Stimulated activated naive CD8-positive, alpha-beta T cell treated with anti-CD3 and anti-CD28 coated beads, Interleukin-15, Interleukin-2, amounts not matched to agents 100 U/mL and 50 U/mL, for 24 hours (primary cell): ENCODE measurements at regions not wholly inside any gene's neighbourhood (a gene's known extent, or its start where the extent isn't known, plus 50 kb on each side); places are given as distances from the start of the nearest gene placed in this dataset.
"Not testable (repeated sequence)": the region's sequence is repeated elsewhere in the genome, so short reads cannot be mapped to it uniquely, and the experiment has no call there.

Experiments used
- ATAC-seq: fragments of 150-1000 bp; cut with Tn5 transposase; one replicate; pipeline ENCODE4 v1.10.0; 2021
- DNase-seq: peaks from one replicate; pipeline ENCODE4 v3.0.0; 2021

DNA sequence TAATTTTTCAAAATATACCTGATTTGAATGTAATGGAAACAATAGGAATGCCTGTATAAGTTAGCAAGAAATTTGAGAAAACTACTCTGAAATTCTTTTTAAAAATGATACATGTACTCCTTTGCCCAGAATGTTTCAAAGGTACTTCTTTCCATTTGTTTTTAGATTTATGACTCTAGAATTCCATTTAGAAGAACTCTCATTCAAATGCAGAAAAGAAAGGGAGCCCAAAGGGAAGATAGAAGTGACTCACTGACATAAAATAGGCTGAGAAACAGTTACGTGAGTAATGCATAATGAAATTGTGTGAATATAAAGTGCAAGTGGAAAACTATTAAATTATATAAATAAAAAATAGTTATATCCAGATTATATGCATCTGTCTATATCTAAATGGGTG, 926.3 kb downstream of the TAF11L14 start:
- no peak for ATAC-seq

DNA sequence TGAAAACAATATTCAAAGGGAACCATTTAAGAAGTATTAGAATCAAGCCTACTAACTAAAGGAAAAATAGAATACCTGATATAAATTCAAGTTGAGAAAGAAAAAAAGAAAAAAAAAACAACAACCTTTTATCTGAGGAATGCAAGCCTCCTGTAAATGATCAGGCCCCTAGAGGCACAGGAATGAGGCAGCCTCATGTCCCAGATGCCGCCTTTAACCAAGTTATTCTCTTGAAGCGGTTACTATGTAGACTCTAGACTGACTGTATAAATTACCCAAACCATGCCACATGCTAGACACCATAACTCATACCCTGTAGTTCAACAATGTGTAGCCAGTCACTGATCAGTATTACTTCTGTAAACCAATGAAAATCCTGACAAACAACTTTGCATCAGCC, 929.6 kb downstream of the TAF11L14 start:
- DNase-seq (no peak), ATAC-seq (no peak)

More for the DNA sequence above, 926.3 kb downstream of the TAF11L14 start:
- DNase-seq: no peak

- ATAC-seq: no peak
These were observed 932.4 kb downstream of the TAF11L14 start for GRCh38 chr5:18566671-18567070.

DNA sequence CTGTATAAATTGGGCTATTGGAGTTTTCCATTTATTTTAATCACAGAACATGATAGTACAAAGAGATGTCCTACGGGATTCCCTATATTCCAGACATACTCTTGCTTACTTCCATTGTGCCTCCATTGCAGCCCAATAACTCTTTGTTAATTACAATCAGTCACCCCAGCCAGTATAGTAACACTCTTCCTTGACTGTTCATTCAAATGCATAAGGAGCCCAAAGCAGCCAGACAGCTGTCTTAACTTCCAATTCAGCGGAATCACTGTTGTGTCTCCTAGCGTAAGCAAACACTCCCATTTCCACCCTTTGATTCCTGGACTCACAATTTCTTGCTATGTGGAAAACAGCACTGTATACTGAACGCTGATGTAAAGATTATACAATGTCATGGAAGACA, 942.3 kb downstream of the TAF11L14 start:
- DNase-seq: no peak

More at GRCh38 chr5:18566671-18567070, 932.4 kb downstream of the TAF11L14 start:
- DNase-seq: no peak

GRCh38 chr5:18601185-18601584, 966.9 kb downstream of the TAF11L14 start:
- no peak for DNase-seq
- no peak for ATAC-seq

More for the DNA sequence above, 942.3 kb downstream of the TAF11L14 start:
- ATAC-seq: no peak

- DNase-seq (no peak), ATAC-seq (no peak)
These were observed 968.1 kb downstream of the TAF11L14 start for GRCh38 chr5:18602402-18602801.

GRCh38 chr5:18605186-18605585, 970.9 kb downstream of the TAF11L14 start:
- no peak for ATAC-seq
- no peak for DNase-seq

GRCh38 chr5:18607570-18607969, 973.3 kb downstream of the TAF11L14 start:
- no peak for ATAC-seq
- DNase-seq: no peak

- not testable (repeated sequence) for ATAC-seq, DNase-seq
These were observed 982.9 kb downstream of the TAF11L14 start for GRCh38 chr5:18617191-18617590.

GRCh38 chr5:18630458-18631045, 996.3 kb downstream of the TAF11L14 start:
- ATAC-seq: no peak

DNA sequence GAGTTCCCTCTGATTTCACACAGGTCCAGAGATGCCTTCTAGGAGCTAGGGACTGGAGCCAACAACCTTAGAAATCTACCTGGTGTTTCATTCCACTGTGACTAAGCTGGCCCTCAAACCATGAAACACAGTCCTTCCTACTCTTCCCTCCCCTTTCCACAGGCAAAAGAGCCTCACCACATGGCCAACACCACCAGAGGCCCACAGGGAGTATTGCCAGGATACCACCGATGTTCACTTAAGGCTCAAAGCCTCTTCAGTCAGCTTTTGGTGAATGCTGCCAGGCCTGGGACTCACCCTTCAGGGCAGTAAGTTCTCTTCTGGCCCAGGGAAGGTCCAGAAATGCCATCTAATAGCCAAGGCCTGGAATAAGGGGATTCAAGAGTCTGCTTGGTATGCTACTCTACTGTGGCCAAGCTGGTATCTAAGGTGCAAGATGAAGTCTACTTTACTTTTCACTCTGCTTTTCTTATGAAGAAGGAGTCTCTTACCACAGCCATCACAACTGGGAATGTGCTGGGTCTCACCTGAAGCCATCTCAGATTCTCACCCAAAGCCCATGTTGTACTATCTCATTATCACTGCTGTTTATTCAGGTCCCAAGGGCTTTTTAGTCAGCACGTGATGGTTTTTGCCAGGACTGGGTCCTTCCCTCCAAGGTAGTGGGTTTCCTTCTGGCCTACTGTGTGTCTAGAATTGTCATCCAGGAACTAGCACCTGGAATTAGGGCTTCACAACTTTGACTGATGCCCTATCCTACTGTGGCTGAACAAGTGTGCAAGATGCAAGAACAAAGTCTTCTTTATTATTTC, 1018.4 kb downstream of the TAF11L14 start:
- ATAC-seq: no peak

More at GRCh38 chr5:18630458-18631045, 996.3 kb downstream of the TAF11L14 start:
- DNase-seq: no peak

GRCh38 chr5:18653216-18653752, 1019.0 kb downstream of the TAF11L14 start:
- ATAC-seq (no peak), DNase-seq (no peak)

More for the DNA sequence above, 1018.4 kb downstream of the TAF11L14 start:
- no peak for DNase-seq

GRCh38 chr5:18660511-18660910, 1026.3 kb downstream of the TAF11L14 start:
- no peak for ATAC-seq

DNA sequence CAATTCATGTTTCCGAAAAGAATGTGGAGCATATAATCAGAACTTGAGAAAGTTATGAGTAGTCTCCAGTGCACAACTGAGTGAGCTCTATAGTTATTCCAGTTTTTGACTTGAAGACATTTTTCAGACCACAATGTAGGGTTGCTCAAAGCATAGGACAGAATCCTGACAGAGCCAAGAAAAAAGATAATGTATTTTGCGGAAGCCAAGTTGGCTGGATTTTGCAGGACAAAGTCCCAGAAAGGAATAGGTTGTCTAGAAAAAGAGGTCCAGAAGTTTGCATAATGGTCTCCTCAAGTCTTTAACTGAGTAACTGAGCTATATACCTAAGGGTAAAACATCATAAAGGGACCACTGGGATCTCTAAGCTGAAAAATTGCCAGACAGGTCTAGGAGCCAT, 1028.0 kb downstream of the TAF11L14 start:
- no peak for DNase-seq
- ATAC-seq: no peak

More at GRCh38 chr5:18660511-18660910, 1026.3 kb downstream of the TAF11L14 start:
- no peak for DNase-seq

GRCh38 chr5:18674212-18674611, 1040.0 kb downstream of the TAF11L14 start:
- ATAC-seq, DNase-seq: not testable (repeated sequence)

GRCh38 chr5:18675041-18675440, 1040.8 kb downstream of the TAF11L14 start:
- ATAC-seq (no peak), DNase-seq (no peak)

GRCh38 chr5:18686253-18686652, 1052.0 kb downstream of the TAF11L14 start:
- ATAC-seq (no peak), DNase-seq (no peak)

- ATAC-seq: no peak
- no peak for DNase-seq
These were observed 1053.2 kb downstream of the TAF11L14 start for GRCh38 chr5:18687429-18687828.

DNA sequence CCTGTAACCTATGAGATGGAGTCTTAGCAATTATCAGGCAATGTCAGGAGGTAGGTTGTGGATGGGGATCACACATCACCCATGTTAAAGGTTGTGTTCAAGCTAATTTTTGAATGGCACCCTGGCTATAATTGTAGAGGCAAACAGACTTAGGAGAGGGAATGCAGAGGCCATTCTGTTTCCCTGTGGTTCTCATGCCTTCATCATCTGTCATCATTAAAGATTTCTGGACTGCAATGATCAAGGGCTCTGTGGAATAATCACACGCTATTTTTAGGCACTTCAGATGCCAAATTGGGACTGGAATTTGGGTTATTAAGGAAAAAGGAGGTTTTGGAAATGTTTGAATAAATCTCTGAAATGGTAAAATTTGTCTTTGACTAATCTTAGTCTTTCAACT, 1065.4 kb downstream of the TAF11L14 start:
- no peak for ATAC-seq
- DNase-seq: no peak

DNA sequence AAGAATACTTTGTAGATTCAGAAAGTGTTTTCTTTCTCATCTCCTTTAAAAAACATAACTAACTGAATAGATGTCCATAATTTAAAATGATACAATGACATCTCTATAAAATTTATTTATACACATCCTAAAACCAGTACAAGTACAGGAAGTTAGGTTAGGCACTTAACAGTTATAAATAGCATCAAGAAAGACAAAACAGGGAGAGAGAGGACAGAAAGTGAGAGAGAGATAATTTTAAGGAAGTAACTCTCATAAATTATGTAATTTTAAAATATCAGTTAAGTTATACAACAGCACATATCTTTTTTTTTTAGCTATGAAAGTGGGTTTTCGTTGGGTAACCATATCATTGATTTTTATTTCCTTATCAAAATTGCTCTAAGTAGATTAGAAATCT, 1068.6 kb downstream of the TAF11L14 start:
- DNase-seq (no peak), ATAC-seq (no peak)

DNA sequence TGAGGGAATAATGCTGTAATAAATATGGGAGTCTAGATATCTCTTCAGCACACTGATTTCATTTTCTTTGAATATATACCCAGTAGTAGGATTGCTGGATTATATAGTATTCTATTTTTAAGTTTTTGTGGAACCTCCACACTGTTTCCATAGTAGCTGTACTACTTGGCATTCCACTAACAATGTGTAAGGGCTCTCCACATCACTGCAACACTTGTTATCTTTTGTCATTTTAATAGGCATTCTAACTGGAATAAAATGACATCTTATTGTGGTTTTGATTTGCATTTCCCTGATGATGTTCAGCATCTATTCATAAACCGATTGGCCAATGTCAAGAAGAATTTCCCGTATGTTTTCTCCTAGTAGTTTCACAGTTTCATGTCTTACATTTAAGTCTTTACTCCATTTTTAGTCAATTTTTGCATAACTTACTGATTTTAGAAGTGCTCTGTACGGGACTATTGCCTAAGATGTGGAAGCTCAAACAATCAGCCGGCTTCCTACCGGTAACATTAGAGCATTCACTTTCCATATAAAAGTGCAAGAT, 1078.8 kb downstream of the TAF11L14 start:
- no peak for DNase-seq
- ATAC-seq: no peak

DNA sequence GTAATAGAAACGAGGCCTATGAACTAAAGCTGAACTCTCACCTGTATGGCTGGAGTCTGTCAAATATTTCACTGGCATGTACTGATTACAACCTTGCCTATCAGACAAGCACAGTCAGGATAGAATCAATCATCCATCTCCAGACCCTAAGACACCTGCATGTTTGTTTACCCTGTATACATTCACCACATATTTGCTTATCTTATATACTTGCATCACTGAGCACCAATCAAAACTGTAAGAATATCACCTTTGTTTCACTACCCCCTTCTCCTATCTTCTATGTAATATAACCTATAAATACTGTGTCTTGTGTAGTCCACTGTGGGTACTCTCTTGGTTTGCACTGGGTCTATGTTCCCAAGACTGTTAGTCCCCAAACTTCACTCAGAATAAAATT, 1085.7 kb downstream of the TAF11L14 start:
- ATAC-seq: no peak

More for the DNA sequence above, 1085.7 kb downstream of the TAF11L14 start:
- no peak for DNase-seq
